ENCODE measurements at regions not wholly inside any gene's neighbourhood (a gene's known extent, or its start where the extent isn't known, plus 50 kb on each side); places are given as distances from the start of the nearest gene placed in this dataset.

GRCh38 chr18:73366713-73367112 lies 498.9 kb upstream of the NETO1 start:
- Histone ChIP-seq H3K36me3 (ENCODE audit: insufficient read depth, low read length) (no peaks in the 10 kb centered on the region), H3K9me3 (ENCODE audit: insufficient read depth, low read depth, low read length) (peaks cover 3% of the 10 kb centered on the region; the same call in 1 of the 2 replicates), H3K4me3 (ENCODE audit: low read length, poor library complexity, severe bottlenecking) (no peak overlapping the region), H3K4me1 (ENCODE audit: insufficient read depth, low read length, poor library complexity, severe bottlenecking) (no peaks in the 10 kb centered on the region), H3K27me3 (ENCODE audit: insufficient read depth, low read length, poor library complexity, severe bottlenecking) (no peaks in the 10 kb centered on the region), H3F3A (ENCODE audit: low read depth) (no peaks in the 10 kb centered on the region), H4K20me1 (ENCODE audit: insufficient read depth, low read length, poor library complexity, severe bottlenecking) (no peaks in the 10 kb centered on the region), H3K9me2 (replicated peaks; ENCODE audit: low read depth, low read length) (no peaks in the 10 kb centered on the region), H3K4me2 (ENCODE audit: low read depth, low read length, poor library complexity, severe bottlenecking) (no peak overlapping the region), H2AFZ (ENCODE audit: low read length) (no peak overlapping the region), H3K79me2 (ENCODE audit: insufficient read depth, low read length) (no peaks in the 10 kb centered on the region), H3K9ac (ENCODE audit: low read depth, low read length, poor library complexity, severe bottlenecking) (no peak overlapping the region)
- TF ChIP-seq CTCF (conservative IDR thresholded peaks at IDR 0.05; ENCODE audit: low read length) (no peak), EZH2phosphoT487 (IDR thresholded peaks at IDR 0.05; ENCODE audit: borderline replicate concordance) (no peak)

GRCh38 chr18:73365018-73365417 lies 497.2 kb upstream of the NETO1 start:
- H2AFZ ChIP-seq (ENCODE audit: low read length) = no peak overlapping the region
- H3K9me3 ChIP-seq (ENCODE audit: insufficient read depth, low read depth, low read length) = no peaks in the 10 kb centered on the region
- no peaks in the 10 kb centered on the region for H3F3A ChIP-seq (ENCODE audit: low read depth)
- H3K27me3 ChIP-seq (ENCODE audit: insufficient read depth, low read length, poor library complexity, severe bottlenecking) = no peaks in the 10 kb centered on the region
- TF ChIP-seq EZH2phosphoT487 (IDR thresholded peaks at IDR 0.05; ENCODE audit: borderline replicate concordance) = no peak
- TF ChIP-seq CTCF (conservative IDR thresholded peaks at IDR 0.05; ENCODE audit: low read length) = no peak
- no peak overlapping the region for H3K9ac ChIP-seq (ENCODE audit: low read depth, low read length, poor library complexity, severe bottlenecking)
- no peaks in the 10 kb centered on the region for H3K79me2 ChIP-seq (ENCODE audit: insufficient read depth, low read length)
- H3K4me1 ChIP-seq (ENCODE audit: insufficient read depth, low read length, poor library complexity, severe bottlenecking) = no peaks in the 10 kb centered on the region
- H3K4me2 ChIP-seq (ENCODE audit: low read depth, low read length, poor library complexity, severe bottlenecking) = no peak overlapping the region
- no peaks in the 10 kb centered on the region for H3K9me2 ChIP-seq (replicated peaks; ENCODE audit: low read depth, low read length)
- H4K20me1 ChIP-seq (ENCODE audit: insufficient read depth, low read length, poor library complexity, severe bottlenecking) = no peaks in the 10 kb centered on the region
- H3K4me3 ChIP-seq (ENCODE audit: low read length, poor library complexity, severe bottlenecking) = no peak overlapping the region
- H3K36me3 ChIP-seq (ENCODE audit: insufficient read depth, low read length) = no peaks in the 10 kb centered on the region

GRCh38 chr18:73355121-73355520 lies 487.3 kb upstream of the NETO1 start:
- no peak for TF ChIP-seq CTCF (conservative IDR thresholded peaks at IDR 0.05; ENCODE audit: low read length)
- TF ChIP-seq EZH2phosphoT487 (IDR thresholded peaks at IDR 0.05; ENCODE audit: borderline replicate concordance) = no peak
- H3K9me2 ChIP-seq (replicated peaks; ENCODE audit: low read depth, low read length) = no peaks in the 10 kb centered on the region

More at GRCh38 chr18:73355121-73355520, 487.3 kb upstream of the NETO1 start:
- no peaks in the 10 kb centered on the region for H4K20me1 ChIP-seq (ENCODE audit: insufficient read depth, low read length, poor library complexity, severe bottlenecking)
- no peak overlapping the region for H3K9ac ChIP-seq (ENCODE audit: low read depth, low read length, poor library complexity, severe bottlenecking)
- H3K27me3 ChIP-seq (ENCODE audit: insufficient read depth, low read length, poor library complexity, severe bottlenecking) = no peaks in the 10 kb centered on the region
- H3K36me3 ChIP-seq (ENCODE audit: insufficient read depth, low read length) = no peaks in the 10 kb centered on the region
- H3K9me3 ChIP-seq (ENCODE audit: insufficient read depth, low read depth, low read length) = no peaks in the 10 kb centered on the region
- no peaks in the 10 kb centered on the region for H3K79me2 ChIP-seq (ENCODE audit: insufficient read depth, low read length)
- no peaks in the 10 kb centered on the region for H3F3A ChIP-seq (ENCODE audit: low read depth)
- H3K4me1 ChIP-seq (ENCODE audit: insufficient read depth, low read length, poor library complexity, severe bottlenecking) = no peaks in the 10 kb centered on the region
- no peak overlapping the region for H2AFZ ChIP-seq (ENCODE audit: low read length)
- no peak overlapping the region for H3K4me3 ChIP-seq (ENCODE audit: low read length, poor library complexity, severe bottlenecking)
- no peak overlapping the region for H3K4me2 ChIP-seq (ENCODE audit: low read depth, low read length, poor library complexity, severe bottlenecking)

All from Loucy (cell line).